ENCODE measurements at regions not wholly inside any gene's neighbourhood (a gene's known extent, or its start where the extent isn't known, plus 50 kb on each side); places are given as distances from the start of the nearest gene placed in this dataset.
"Not testable (repeated sequence)": the region's sequence is repeated elsewhere in the genome, so short reads cannot be mapped to it uniquely, and the experiment has no call there.

- Mint-ChIP-seq H3K36me3 (no peaks in the 10 kb centered on the region), H3K27ac (no peak overlapping the region), H3K27me3 (peaks cover 16% of the 10 kb centered on the region), H3K9me3 (no peaks in the 10 kb centered on the region), H3K4me1 (no peaks in the 10 kb centered on the region), H3K4me3 (no peak overlapping the region)
Measured at GRCh38 chr22:44574057-44574639, 76.1 kb upstream of the RTL6 start.

GRCh38 chr22:44573451-44573850 lies 75.4 kb upstream of the RTL6 start:
- H3K9me3 Mint-ChIP-seq, result no peaks in the 10 kb centered on the region
- H3K4me3 Mint-ChIP-seq, result no peak overlapping the region
- no peak overlapping the region for H3K27ac Mint-ChIP-seq
- H3K4me1 Mint-ChIP-seq, result no peaks in the 10 kb centered on the region
- H3K27me3 Mint-ChIP-seq, result peaks cover 16% of the 10 kb centered on the region
- H3K36me3 Mint-ChIP-seq, result no peaks in the 10 kb centered on the region

- Mint-ChIP-seq H3K27me3 (peaks cover 16% of the 10 kb centered on the region), H3K4me1 (no peaks in the 10 kb centered on the region), H3K9me3 (peaks cover 0 to 2% (median 0%) of the 10 kb centered on the region in 3 donors), H3K36me3 (no peaks in the 10 kb centered on the region), H3K27ac (no peak overlapping the region), H3K4me3 (no peak overlapping the region)
Measured at GRCh38 chr22:44572414-44573207, 74.6 kb upstream of the RTL6 start.

GRCh38 chr22:44571566-44572413 lies 73.8 kb upstream of the RTL6 start:
- Mint-ChIP-seq H3K27ac (no peak overlapping the region), H3K4me1 (no peaks in the 10 kb centered on the region), H3K9me3 (peaks cover 0 to 4% (median 0%) of the 10 kb centered on the region in 3 donors), H3K4me3 (no peak overlapping the region), H3K36me3 (no peaks in the 10 kb centered on the region), H3K27me3 (peaks cover 12% of the 10 kb centered on the region)

- Mint-ChIP-seq H3K36me3 (no peaks in the 10 kb centered on the region), H3K4me3 (no peak overlapping the region), H3K27me3 (peaks cover 8% of the 10 kb centered on the region), H3K4me1 (no peaks in the 10 kb centered on the region), H3K27ac (no peak overlapping the region), H3K9me3 (peaks cover 0 to 5% (median 0%) of the 10 kb centered on the region in 3 donors)
Measured at GRCh38 chr22:44570476-44571445, 72.7 kb upstream of the RTL6 start.

- no peaks in the 10 kb centered on the region for H3K36me3 Mint-ChIP-seq
- no peaks in the 10 kb centered on the region for H3K4me1 Mint-ChIP-seq
- peaks cover 7% of the 10 kb centered on the region for H3K27me3 Mint-ChIP-seq
- H3K4me3 Mint-ChIP-seq, result no peak overlapping the region
- peaks cover 1 to 9% (median 4%) of the 10 kb centered on the region in 3 donors for H3K9me3 Mint-ChIP-seq
- H3K27ac Mint-ChIP-seq, result no peak overlapping the region
Measured at GRCh38 chr22:44569561-44569991, 71.5 kb upstream of the RTL6 start.

GRCh38 chr22:44567846-44568493 lies 69.9 kb upstream of the RTL6 start:
- no peaks in the 10 kb centered on the region for H3K4me1 Mint-ChIP-seq
- H3K36me3 Mint-ChIP-seq, result no peaks in the 10 kb centered on the region
- H3K27ac Mint-ChIP-seq, result no peak overlapping the region
- peaks cover 5% of the 10 kb centered on the region for H3K27me3 Mint-ChIP-seq
- H3K4me3 Mint-ChIP-seq, result no peak overlapping the region
- H3K9me3 Mint-ChIP-seq, result peaks cover 1 to 17% (median 12%) of the 10 kb centered on the region in 3 donors

- H3K36me3 Mint-ChIP-seq, H3K4me1 Mint-ChIP-seq, H3K27me3 Mint-ChIP-seq, H3K27ac Mint-ChIP-seq, H3K4me3 Mint-ChIP-seq: not testable (repeated sequence)
- peaks cover 1 to 17% (median 12%) of the 10 kb centered on the region in 3 donors for H3K9me3 Mint-ChIP-seq
Measured at GRCh38 chr22:44567378-44567841, 69.4 kb upstream of the RTL6 start.

GRCh38 chr22:44566911-44567310 lies 68.9 kb upstream of the RTL6 start:
- no peaks in the 10 kb centered on the region for H3K4me1 Mint-ChIP-seq
- peaks cover 4% of the 10 kb centered on the region for H3K27me3 Mint-ChIP-seq
- no peak overlapping the region for H3K27ac Mint-ChIP-seq
- H3K4me3 Mint-ChIP-seq, result no peak overlapping the region
- H3K36me3 Mint-ChIP-seq, result peaks cover 2% of the 10 kb centered on the region
- peaks cover 1 to 19% (median 12%) of the 10 kb centered on the region in 3 donors for H3K9me3 Mint-ChIP-seq

- not testable (repeated sequence) for H3K27ac Mint-ChIP-seq, H3K27me3 Mint-ChIP-seq, H3K36me3 Mint-ChIP-seq, H3K4me3 Mint-ChIP-seq, H3K4me1 Mint-ChIP-seq
- H3K9me3 Mint-ChIP-seq, result peaks cover 1 to 21% (median 12%) of the 10 kb centered on the region in 3 donors
Measured at GRCh38 chr22:44562651-44563050, 64.6 kb upstream of the RTL6 start.

- H3K27ac Mint-ChIP-seq, result no peak overlapping the region
- H3K4me1 Mint-ChIP-seq, result no peaks in the 10 kb centered on the region
Measured at GRCh38 chr22:44561139-44561840, 63.3 kb upstream of the RTL6 start.

GRCh38 chr22:44558671-44559070 lies 60.6 kb upstream of the RTL6 start:
- H3K4me1 Mint-ChIP-seq, H3K9me3 Mint-ChIP-seq, H3K36me3 Mint-ChIP-seq, H3K27ac Mint-ChIP-seq, H3K27me3 Mint-ChIP-seq: not testable (repeated sequence)
- H3K4me3 Mint-ChIP-seq, result peak overlapping the region in 1 of 4 donors; percentile 17

More at GRCh38 chr22:44561139-44561840, 63.3 kb upstream of the RTL6 start:
- Mint-ChIP-seq H3K27me3 (peaks cover 8% of the 10 kb centered on the region), H3K4me3 (peak overlapping the region in 1 of 4 donors; percentile 9), H3K36me3 (peaks cover 3% of the 10 kb centered on the region), H3K9me3 (peaks cover 1 to 21% (median 10%) of the 10 kb centered on the region in 3 donors)

- not testable (repeated sequence) for H3K4me1 Mint-ChIP-seq, H3K36me3 Mint-ChIP-seq, H3K9me3 Mint-ChIP-seq, H3K27ac Mint-ChIP-seq, H3K27me3 Mint-ChIP-seq, H3K4me3 Mint-ChIP-seq
Measured at GRCh38 chr22:44557872-44558271, 59.8 kb upstream of the RTL6 start.

All from IgD-negative memory B cell (primary cell).